ENCODE measurements at regions not wholly inside any gene's neighbourhood (a gene's known extent, or its start where the extent isn't known, plus 50 kb on each side); places are given as distances from the start of the nearest gene placed in this dataset.

DNA sequence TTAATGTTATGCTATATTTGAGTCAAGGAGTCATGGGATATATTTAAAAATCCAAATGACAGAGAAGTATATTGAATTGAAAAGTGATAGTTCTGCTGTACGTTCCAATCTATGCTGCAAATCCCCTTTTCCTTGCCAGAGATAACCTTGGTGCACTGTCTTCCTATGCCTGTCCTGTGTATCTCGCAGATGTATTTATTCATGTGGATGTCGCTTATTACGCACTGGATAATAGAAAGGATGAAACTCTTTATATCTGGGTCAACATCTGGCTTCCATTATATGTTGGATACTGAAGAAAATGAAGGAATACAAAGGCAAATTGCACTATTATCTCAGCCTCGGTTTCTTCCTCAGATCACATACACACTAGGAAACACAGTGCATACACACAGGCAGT lies 331.3 kb downstream of the BCKDHB start:
- Histone ChIP-seq H2BK15ac (ENCODE audit: low read length) (no peak overlapping the region), H3K27me3 (replicated peaks in 1 of 4; ENCODE audit: control insufficient read depth in 3 of 4, extremely low read depth in 1 of 4, insufficient read depth in 3 of 4, low read length in 3 of 4) (no peaks in the 10 kb centered on the region), H2BK5ac (ENCODE audit: low read depth, low read length) (no peak overlapping the region), H3K56ac (replicated peaks; ENCODE audit: insufficient read length, low read depth, low read length) (no peak overlapping the region), H3K4ac (replicated peaks; ENCODE audit: insufficient read length, low read depth, low read length) (no peak overlapping the region), H3K4me1 (replicated peaks in 1 of 4; ENCODE audit: control insufficient read depth in 3 of 4, insufficient read depth in 4 of 4, low read length in 3 of 4) (peaks cover 0 to 5% (median 2%) of the 10 kb centered on the region in 4 experiments; a peak in 3 of 7 replicates), H3K79me1 (ENCODE audit: low read depth, low read length) (no peaks in the 10 kb centered on the region), H3K4me3 (ENCODE audit: extremely low read depth in 1 of 4, insufficient read depth in 2 of 4, low read depth in 3 of 4, low read length in 4 of 4) (no peak overlapping the region), H3K23ac (ENCODE audit: insufficient read length) (no peak overlapping the region), H3K27ac (ENCODE audit: low read depth, low read length) (no peak overlapping the region), H3K23me2 (ENCODE audit: low read depth, low read length) (no peaks in the 10 kb centered on the region), H2BK12ac (ENCODE audit: low read depth, low read length) (no peak overlapping the region), H3K36me3 (ENCODE audit: control insufficient read depth in 2 of 4, insufficient read depth in 4 of 4, low read length in 3 of 4) (no peaks in the 10 kb centered on the region), H3K18ac (ENCODE audit: extremely low read depth, low read length) (no peak overlapping the region), H4K5ac (ENCODE audit: insufficient read length, low read depth, low read length) (no peak overlapping the region), H3K4me2 (ENCODE audit: insufficient read depth in 1 of 2, low read depth in 2 of 2, low read length in 2 of 2) (no peak overlapping the region), H2AFZ (ENCODE audit: low read length) (no peak overlapping the region), H3K9me3 (ENCODE audit: insufficient read depth in 2 of 2, low read depth in 1 of 2, low read length in 1 of 2) (no peaks in the 10 kb centered on the region), H3K79me2 (ENCODE audit: control insufficient read depth in 1 of 2, insufficient read depth in 2 of 2, low read length in 2 of 2) (no peaks in the 10 kb centered on the region), H4K20me1 (replicated peaks in 1 of 2; ENCODE audit: control insufficient read depth in 1 of 2, insufficient read depth in 2 of 2, low read length in 2 of 2) (no peaks in the 10 kb centered on the region), H3K14ac (ENCODE audit: insufficient read length) (no peak overlapping the region), H2AK5ac (ENCODE audit: low read depth, low read length) (no peak overlapping the region), H2BK120ac (replicated peaks; ENCODE audit: low read depth, low read length) (no peak overlapping the region), H4K91ac (replicated peaks; ENCODE audit: insufficient read length, low read length) (no peak overlapping the region), H4K8ac (ENCODE audit: extremely low read depth, insufficient read depth, low read length) (no peak overlapping the region), H3K9ac (replicated peaks in 1 of 4; ENCODE audit: extremely low read depth in 1 of 4, low read depth in 3 of 4, low read length in 3 of 4) (no peak overlapping the region), H2BK20ac (ENCODE audit: low read length) (no peak overlapping the region)
- ChIA-PET CTCF (ENCODE audit: partially characterized antibody) (no interaction called here), POLR2A (ENCODE audit: partially characterized antibody) (no interaction called here)
- DNase-seq (ENCODE audit: low read depth in 1 of 2, low spot score in 2 of 2) (no peak), FAIRE-seq (peak; percentile 66)
- no peak for TF ChIP-seq POLR2A (IDR thresholded peaks at IDR 0.05; ENCODE audit: control extremely low read depth in 1 of 2, low read depth in 2 of 2, low read length in 2 of 2)
- no peak for TF ChIP-seq SP1 (IDR thresholded peaks at IDR 0.05; ENCODE audit: low read depth, low read length)
- no peak for TF ChIP-seq CBX8 (IDR thresholded peaks at IDR 0.05; ENCODE audit: borderline replicate concordance, low read depth, low read length)
- TF ChIP-seq RFX5 (IDR thresholded peaks at IDR 0.05; ENCODE audit: borderline replicate concordance, low read depth, low read length), result no peak
- no peak for TF ChIP-seq BRCA1 (IDR thresholded peaks at IDR 0.05; ENCODE audit: low read depth, low read length)
- TF ChIP-seq SUZ12 (IDR thresholded peaks at IDR 0.05; ENCODE audit: low read length), result no peak
- TF ChIP-seq EGR1 (IDR thresholded peaks at IDR 0.05; ENCODE audit: borderline replicate concordance, low read depth, low read length), result no peak
- no peak for TF ChIP-seq TBP (IDR thresholded peaks at IDR 0.05; ENCODE audit: low read depth, low read length)
- TF ChIP-seq NRF1 (IDR thresholded peaks at IDR 0.05; ENCODE audit: low read depth, low read length), result no peak
- 87% methylated on average over 5 of the region's 5 CpGs; no CpG with 5 or more reads in 1 of the 2 experiments for WGBS, 2 experiments (ENCODE audit: extremely low coverage in 1 of 2, insufficient coverage in 1 of 2, insufficient read length in 1 of 2, insufficient replicate concordance in 2 of 2, low coverage in 1 of 2, low lambda C conversion rate in 2 of 2, missing lambda C conversion rate in 1 of 2)

Data from H1 (cell line).